ENCODE measurements at regions not wholly inside any gene's neighbourhood (a gene's known extent, or its start where the extent isn't known, plus 50 kb on each side); places are given as distances from the start of the nearest gene placed in this dataset.
A peak's percentile ranks its signal among the peaks of the same experiment; 100 is the strongest.

DNA sequence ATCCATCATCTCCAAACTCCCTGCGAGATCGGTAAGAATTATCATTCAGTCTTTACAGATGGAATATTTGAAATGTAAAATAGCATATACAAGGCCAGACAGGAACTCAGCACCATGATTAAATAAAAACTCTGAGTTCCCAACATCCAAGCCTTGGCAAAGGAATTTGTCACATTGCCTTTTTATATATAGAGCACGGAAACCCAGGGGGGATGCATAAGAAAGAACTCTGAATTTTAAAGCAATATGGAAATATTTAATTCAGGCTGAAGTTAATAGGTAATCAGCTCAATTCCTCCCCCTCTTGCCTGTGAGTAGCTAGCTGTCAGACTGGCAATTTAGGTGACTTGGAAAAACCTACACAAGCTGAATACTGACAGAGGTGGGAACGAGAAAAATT lies 217.9 kb upstream of the KCNMB2 start:
- DNase-seq (ENCODE audit: insufficient read length, low spot score) (no peak), FAIRE-seq (no peak)
- TF ChIP-seq, protein P1, sequence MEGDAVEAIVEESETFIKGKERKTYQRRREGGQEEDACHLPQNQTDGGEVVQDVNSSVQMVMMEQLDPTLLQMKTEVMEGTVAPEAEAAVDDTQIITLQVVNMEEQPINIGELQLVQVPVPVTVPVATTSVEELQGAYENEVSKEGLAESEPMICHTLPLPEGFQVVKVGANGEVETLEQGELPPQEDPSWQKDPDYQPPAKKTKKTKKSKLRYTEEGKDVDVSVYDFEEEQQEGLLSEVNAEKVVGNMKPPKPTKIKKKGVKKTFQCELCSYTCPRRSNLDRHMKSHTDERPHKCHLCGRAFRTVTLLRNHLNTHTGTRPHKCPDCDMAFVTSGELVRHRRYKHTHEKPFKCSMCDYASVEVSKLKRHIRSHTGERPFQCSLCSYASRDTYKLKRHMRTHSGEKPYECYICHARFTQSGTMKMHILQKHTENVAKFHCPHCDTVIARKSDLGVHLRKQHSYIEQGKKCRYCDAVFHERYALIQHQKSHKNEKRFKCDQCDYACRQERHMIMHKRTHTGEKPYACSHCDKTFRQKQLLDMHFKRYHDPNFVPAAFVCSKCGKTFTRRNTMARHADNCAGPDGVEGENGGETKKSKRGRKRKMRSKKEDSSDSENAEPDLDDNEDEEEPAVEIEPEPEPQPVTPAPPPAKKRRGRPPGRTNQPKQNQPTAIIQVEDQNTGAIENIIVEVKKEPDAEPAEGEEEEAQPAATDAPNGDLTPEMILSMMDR (IDR thresholded peaks at IDR 0.05; ENCODE audit: insufficient read depth, missing control alignments) = no peak

DNA sequence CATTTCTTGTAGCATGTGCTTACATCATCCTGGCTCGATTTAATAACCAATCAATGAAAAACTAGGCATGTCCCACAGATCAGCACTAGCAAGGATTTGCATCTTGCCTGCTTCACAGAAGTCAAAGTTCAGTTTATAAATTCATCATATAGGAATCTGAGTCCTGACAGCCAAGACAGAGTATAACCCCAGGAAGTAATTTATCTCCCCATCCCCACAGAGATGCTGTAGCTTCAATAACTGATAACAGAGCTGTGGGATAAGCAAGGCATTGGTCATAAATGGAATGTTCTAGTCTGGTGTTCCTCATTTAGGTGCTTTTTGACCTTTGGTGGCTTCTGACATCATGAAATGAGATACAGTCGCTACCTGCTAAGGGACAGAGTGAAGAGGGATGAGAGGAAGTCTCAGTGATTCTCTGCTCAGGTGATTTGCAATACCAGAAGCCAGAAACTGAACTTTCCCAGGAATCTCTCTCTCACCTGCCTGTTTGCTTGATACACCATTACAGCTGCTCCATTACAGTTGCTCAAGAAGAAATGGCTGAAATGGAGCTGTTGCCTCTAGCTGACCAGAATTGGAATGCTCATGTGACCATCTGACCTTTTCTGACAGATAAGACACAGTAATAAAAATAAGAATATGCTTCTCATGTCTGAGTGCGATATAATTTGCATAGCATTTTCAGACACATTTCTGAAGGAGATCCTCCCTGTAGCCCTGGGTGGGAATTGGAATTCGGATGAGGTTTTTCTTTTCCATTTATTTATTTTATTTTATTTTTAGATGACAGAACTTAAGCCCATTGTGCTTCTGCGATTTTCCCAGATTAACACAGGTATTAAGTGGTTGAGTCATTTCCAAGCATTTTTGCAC lies 217.1 kb upstream of the KCNMB2 start:
- TF ChIP-seq, protein P1 (IDR thresholded peaks at IDR 0.05; ENCODE audit: insufficient read depth, missing control alignments) = no peak
- FAIRE-seq (no peak), DNase-seq (ENCODE audit: insufficient read length, low spot score) (no peak)

DNA sequence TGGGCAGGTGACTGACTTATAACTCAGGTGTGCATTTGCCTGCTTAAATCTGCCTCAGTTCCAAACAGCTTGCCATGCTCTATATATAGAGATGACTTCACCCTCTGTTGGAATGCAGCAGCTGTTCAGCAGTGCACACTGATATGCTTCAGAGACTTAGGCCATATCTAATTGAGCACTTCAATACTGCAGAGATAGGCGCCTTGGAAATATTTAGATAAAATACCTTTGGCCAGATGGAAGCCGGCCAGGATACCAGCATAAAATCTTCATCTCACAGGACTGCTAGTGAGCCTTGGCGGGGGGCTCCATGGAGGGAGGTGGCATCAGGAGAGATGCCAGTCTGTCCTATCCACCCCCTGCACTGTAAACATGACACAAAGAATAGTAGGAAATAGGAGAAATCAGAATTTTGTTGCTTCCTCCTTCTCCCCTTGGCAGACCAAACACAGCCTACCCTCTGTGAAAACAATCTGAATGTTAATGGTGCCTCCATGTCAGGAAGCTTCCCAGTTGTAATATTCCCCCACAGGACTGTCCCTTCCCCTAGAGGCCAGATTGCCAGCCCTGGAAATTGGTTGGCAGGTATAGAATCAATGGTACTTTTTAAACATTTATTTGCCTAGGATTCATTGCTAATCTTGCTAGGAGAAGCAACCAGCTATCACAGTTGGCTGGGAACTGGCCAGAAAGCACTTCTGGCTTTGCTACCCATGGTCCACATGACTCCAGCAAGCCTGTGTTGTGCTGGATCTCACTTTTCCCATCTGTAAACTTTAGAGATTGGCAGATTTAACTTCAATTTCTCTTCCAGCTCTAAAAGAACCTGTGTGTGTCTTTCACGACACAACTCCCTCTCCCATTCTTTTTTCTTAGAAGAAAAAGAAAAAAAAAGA lies 215.5 kb upstream of the KCNMB2 start:
- TF ChIP-seq, protein P1 (IDR thresholded peaks at IDR 0.05; ENCODE audit: insufficient read depth, missing control alignments) = no peak
- no peak for FAIRE-seq

DNA sequence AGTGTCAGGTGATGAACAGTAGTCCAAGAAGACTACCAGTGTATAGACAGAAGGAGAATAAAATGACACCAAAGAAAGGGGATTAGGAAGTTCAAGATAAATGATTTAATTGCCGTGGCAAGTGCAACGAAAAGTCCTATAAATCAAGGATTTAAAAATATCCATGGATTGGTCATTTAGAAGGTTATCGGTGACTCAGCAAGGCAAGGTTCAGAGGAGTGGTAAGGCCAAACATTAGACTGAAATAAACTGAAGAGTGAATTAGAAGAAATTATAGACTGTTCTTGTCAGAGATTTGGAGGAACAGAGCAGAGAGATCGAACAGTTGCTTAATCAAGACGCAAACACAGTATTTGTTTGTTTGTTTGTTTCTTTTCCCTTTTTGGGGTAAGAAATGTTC lies 211.9 kb upstream of the KCNMB2 start:
- FAIRE-seq (no peak), DNase-seq (ENCODE audit: insufficient read length, low spot score) (no peak)
- TF ChIP-seq, protein P1 (IDR thresholded peaks at IDR 0.05; ENCODE audit: insufficient read depth, missing control alignments) = no peak

More for the DNA sequence above, 215.5 kb upstream of the KCNMB2 start:
- DNase-seq (ENCODE audit: insufficient read length, low spot score) = no peak

DNA sequence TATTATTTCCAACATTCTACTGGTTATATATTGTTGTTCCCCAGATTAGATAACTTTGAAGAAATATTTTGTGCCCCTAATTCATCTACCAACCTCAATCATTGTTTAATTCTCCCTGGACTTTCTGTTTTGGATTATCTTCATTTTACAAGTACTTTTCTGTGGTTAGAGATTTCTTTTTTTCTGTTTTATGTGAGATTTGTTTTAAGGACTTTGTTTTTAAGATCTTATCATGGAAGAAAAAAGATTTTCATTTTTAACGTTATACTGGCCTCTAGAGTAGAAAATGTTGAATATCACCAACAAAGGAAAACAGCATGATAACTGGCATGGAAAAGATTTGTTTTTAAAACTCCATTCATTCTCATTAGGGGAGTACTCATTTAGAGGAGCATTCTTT lies 210.9 kb upstream of the KCNMB2 start:
- DNase-seq (ENCODE audit: insufficient read length, low spot score) (no peak), FAIRE-seq (peak; percentile 16)
- TF ChIP-seq, protein P1 (IDR thresholded peaks at IDR 0.05; ENCODE audit: insufficient read depth, missing control alignments) = peak; percentile 52

DNA sequence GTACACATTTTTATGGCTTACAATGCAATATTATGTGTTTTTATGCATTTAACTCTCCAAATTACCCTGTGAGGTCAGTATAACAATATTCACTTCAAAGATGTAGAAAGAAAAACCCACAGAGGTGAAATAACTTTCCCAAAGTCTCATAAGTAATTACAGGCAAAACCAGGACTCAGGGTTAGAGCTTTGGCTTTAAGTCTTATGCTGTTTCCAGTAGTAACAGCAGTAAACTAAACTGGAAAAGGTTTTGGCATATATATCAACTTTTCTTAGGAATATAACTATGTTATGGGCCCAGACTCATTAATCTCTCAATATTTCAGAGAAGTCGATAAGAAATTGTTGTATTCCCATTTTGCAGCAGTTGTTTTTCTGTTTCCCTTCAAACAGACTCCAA lies 206.3 kb upstream of the KCNMB2 start:
- TF ChIP-seq, protein P1 (IDR thresholded peaks at IDR 0.05; ENCODE audit: insufficient read depth, missing control alignments) = no peak
- DNase-seq (ENCODE audit: insufficient read length, low spot score) = no peak
- no peak for FAIRE-seq
